KMS-11 (cell line): ENCODE measurements at regions not wholly inside any gene's neighbourhood (a gene's known extent, or its start where the extent isn't known, plus 50 kb on each side); places are given as distances from the start of the nearest gene placed in this dataset.

Source experiments
- H2AFZ ChIP-seq: fragments of 200-600 bp; sonication (generic); 2 replicates; pipeline ENCODE4 v1.6.1; 2016; ENCODE audit warnings: antibody characterized with exemption, mixed run types, low read depth
- H3K27ac ChIP-seq: fragments of 200-600 bp; sonication (generic); 2 replicates; pipeline ENCODE4 v1.6.1; 2016; ENCODE audit warnings: mild to moderate bottlenecking, mixed run types
- H3K27me3 ChIP-seq: fragments of 200-600 bp; sonication (generic); 2 replicates; pipeline ENCODE4 v1.6.1; 2017; ENCODE audit warnings: mild to moderate bottlenecking, low read depth, mixed run types, moderate library complexity; ENCODE audit not compliant: insufficient read depth
- H3K36me3 ChIP-seq: fragments of 200-600 bp; sonication (generic); 2 replicates; pipeline ENCODE4 v1.6.1; 2017; ENCODE audit warnings: mild to moderate bottlenecking, mixed run types; ENCODE audit not compliant: insufficient read depth
- H3K4me1 ChIP-seq: fragments of 200-600 bp; sonication (generic); 2 replicates; pipeline ENCODE4 v1.6.1; 2016; ENCODE audit warnings: mild to moderate bottlenecking, low read depth, mixed run types; ENCODE audit not compliant: poor library complexity, severe bottlenecking
- H3K4me2 ChIP-seq: fragments of 200-600 bp; sonication (generic); 2 replicates; pipeline ENCODE4 v1.7.0; 2016; ENCODE audit warnings: mild to moderate bottlenecking, mixed run types
- H3K4me3 ChIP-seq: fragments of 200-600 bp; sonication (generic); IDR thresholded peaks from 2 replicates; pipeline ENCODE4 v1.6.1; 2017; ENCODE audit warnings: low read depth, low read length, mixed read lengths; ENCODE audit not compliant: insufficient read depth
- H3K79me2 ChIP-seq: fragments of 200-600 bp; sonication (generic); 2 replicates; pipeline ENCODE4 v1.6.1; 2016; ENCODE audit warnings: low read depth, mixed run types; ENCODE audit not compliant: insufficient read depth
- H3K9ac ChIP-seq: fragments of 200-600 bp; sonication (generic); 2 replicates; pipeline ENCODE4 v1.6.1; 2016; ENCODE audit warnings: mild to moderate bottlenecking, mixed run types
- H4K20me1 ChIP-seq: fragments of 200-600 bp; sonication (generic); 2 replicates; pipeline ENCODE4 v1.6.1; 2016; ENCODE audit warnings: mild to moderate bottlenecking, mixed run types; ENCODE audit not compliant: insufficient read depth
- TF ChIP-seq, protein P1 (sequence below): fragments of 200-600 bp; sonication (generic); conservative IDR thresholded peaks from 2 replicates; pipeline ENCODE4 v1.6.1; 2017; ENCODE audit warnings: low read depth, mild to moderate bottlenecking, antibody characterized with exemption, low read length, moderate library complexity, mixed read lengths

DNA sequence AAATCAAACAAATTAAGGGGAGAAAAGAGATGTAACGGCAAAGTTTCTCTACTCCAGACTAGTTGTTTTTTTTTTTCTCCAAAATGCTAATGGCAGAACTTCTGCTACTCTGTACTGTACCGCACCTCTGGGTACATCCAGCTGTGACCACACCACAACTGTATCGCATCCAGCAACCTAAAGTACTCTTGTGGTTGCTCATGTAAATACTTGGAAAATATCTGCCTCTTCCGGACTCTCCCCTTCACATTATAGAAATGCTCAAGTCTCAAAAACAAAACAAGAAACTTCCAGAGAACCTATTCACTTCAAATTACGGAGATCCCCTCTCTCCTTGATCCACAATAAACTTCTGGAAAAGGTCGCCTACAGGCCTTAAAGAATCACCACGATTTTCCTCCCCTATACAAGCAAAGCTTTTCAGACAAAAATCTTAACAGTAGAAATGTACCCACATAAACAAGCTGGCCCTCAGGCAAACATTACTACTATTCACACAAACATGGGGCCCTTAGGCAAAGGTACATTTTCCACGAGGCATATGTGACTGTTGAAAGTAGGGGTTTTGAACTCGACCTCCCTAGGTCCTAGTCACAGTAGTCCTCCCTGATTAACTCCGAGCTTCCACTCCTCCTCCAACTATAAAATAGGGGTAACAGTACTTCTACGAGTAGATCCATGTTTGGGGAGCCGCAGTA, 222.9 kb upstream of the MKLN1 start:
- TF ChIP-seq, protein P1, sequence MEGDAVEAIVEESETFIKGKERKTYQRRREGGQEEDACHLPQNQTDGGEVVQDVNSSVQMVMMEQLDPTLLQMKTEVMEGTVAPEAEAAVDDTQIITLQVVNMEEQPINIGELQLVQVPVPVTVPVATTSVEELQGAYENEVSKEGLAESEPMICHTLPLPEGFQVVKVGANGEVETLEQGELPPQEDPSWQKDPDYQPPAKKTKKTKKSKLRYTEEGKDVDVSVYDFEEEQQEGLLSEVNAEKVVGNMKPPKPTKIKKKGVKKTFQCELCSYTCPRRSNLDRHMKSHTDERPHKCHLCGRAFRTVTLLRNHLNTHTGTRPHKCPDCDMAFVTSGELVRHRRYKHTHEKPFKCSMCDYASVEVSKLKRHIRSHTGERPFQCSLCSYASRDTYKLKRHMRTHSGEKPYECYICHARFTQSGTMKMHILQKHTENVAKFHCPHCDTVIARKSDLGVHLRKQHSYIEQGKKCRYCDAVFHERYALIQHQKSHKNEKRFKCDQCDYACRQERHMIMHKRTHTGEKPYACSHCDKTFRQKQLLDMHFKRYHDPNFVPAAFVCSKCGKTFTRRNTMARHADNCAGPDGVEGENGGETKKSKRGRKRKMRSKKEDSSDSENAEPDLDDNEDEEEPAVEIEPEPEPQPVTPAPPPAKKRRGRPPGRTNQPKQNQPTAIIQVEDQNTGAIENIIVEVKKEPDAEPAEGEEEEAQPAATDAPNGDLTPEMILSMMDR: no peak
- Histone ChIP-seq H3K4me2 (peak overlapping the region; percentile 61), H3K4me3 (no peak overlapping the region), H3K27ac (no peak overlapping the region), H3K79me2 (peaks cover 73% of the 10 kb centered on the region), H3K27me3 (no peaks in the 10 kb centered on the region), H3K9ac (no peak overlapping the region; the same call in 1 of the 2 replicates), H2AFZ (no peak overlapping the region), H3K36me3 (no peaks in the 10 kb centered on the region), H3K4me1 (peaks cover 28% of the 10 kb centered on the region), H4K20me1 (peaks cover 19% of the 10 kb centered on the region; the same call in 1 of the 2 replicates)

DNA sequence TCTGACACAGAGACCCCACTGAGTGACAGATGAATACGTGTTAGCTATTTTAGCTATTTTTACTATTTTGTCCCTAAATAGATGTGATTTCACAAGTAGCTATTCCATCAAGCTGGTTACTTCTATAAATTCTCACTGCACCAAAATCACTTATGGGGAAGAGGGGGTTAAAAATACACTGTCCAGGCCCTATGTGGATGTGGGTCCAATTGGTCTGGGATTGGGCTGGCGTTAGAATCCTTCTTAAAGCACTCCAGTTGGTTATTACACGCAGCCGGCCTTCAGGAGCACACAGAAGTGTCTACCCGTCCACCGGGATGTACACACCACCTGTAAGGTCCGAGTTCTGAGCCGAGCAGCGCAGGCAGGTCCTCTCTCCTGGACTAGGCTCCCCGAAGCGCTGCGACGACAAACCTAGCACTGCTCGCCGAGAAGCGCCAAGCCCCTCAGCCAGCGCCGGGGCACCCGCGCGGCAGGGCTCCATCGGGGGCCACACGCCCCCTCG, 222.3 kb upstream of the MKLN1 start:
- Histone ChIP-seq H3K4me1 (peaks cover 29% of the 10 kb centered on the region), H3K27me3 (no peaks in the 10 kb centered on the region), H2AFZ (no peak overlapping the region), H3K27ac (no peak overlapping the region; the same call in 1 of the 2 replicates), H3K36me3 (no peaks in the 10 kb centered on the region), H3K79me2 (peaks cover 67% of the 10 kb centered on the region), H4K20me1 (peaks cover 17% of the 10 kb centered on the region; the same call in 1 of the 2 replicates), H3K4me2 (peak overlapping the region; percentile 61), H3K9ac (peak overlapping the region; percentile 10; the same call in 1 of the 2 replicates), H3K4me3 (no peak overlapping the region)
- TF ChIP-seq, protein P1: no peak

DNA sequence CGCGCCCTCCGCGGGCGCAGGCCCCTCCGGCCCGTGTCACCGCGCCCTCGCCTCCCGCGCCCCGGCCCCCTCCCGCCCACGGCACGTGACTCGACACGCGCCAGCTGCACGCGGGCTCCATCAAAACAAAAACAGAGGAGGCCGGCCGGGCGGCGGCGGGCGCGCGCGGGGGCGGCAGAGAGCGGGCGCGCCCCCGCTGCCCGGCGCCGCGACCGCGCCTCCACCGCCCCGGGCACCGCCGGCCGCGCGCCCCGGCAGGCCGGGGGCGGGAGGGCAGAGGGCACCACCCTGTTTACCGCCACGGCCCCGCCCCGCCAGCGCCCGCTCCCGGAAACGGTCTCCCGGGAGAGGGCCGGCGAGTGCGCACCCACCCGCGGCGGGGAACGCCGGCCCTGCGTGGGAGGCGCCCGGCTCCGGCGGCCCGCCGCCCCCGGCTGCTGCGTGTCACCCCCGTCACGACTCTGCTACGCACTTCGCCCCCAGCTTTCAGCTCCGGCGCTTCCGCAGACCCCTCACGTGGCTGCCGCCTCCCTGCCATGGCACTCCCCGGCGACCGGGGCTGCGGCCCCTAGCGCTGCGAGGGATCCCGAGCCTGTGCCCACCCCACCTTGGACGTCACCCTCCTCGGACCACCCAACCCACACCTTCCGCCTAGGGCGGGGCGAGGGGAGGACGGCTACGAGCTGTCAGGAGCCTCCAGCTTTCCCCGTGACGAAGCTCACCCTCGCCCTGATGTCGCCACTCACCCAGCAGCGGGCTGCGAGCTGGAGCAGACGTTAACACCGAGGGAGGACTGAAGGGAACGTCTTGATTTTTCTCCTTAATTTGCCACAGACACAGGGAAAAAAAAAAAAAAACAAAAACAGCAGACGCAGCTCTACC, 221.6 kb upstream of the MKLN1 start:
- H3K4me2 ChIP-seq: peak overlapping the region; percentile 90
- H3K27me3 ChIP-seq: no peaks in the 10 kb centered on the region
- H3K9ac ChIP-seq: peak overlapping the region; percentile 97
- TF ChIP-seq, protein P1: no peak
- peaks cover 60% of the 10 kb centered on the region for H3K79me2 ChIP-seq
- H2AFZ ChIP-seq: peak overlapping the region; percentile 15; the same call in 1 of the 2 replicates
- H3K4me1 ChIP-seq: peaks cover 36% of the 10 kb centered on the region
- H3K36me3 ChIP-seq: no peaks in the 10 kb centered on the region
- H3K27ac ChIP-seq: peak overlapping the region; percentile 47
- H3K4me3 ChIP-seq: peak overlapping the region; percentile 46
- H4K20me1 ChIP-seq: peaks cover 12% of the 10 kb centered on the region; the same call in 1 of the 2 replicates

DNA sequence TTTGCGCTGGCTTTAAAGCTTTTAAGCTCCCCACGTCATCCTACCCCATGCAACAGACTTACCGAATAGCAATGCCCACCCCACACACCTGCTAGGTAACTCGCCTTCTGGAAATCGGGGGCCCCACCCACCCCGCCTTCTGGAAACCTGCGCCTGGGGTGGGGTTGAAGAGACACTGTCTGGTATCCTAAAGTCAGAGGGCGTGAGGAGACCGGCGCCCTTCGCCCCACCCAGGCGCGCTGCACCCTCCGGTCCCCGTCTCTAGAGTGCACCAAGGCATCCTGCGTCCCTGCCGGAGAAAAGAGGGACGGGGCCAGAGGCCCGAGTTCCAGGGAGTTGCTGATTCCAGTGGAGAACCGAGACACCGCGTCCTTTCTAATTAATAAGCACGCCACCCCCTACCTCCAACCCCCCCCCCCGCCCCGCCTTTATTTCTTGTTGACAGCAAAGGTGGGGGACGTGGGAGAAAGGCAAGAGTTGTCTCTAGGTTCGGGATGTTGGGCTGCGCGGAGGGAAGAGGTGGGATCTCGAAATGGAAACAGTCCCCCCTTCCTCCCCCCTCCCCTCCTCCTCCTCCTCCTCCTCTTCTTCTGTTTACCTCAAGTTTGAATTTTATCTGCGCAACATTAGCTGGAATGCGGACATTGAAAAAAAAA, 220.9 kb upstream of the MKLN1 start:
- no peaks in the 10 kb centered on the region for H3K36me3 ChIP-seq
- peak overlapping the region; percentile 97 for H3K9ac ChIP-seq
- peaks cover 53% of the 10 kb centered on the region for H3K79me2 ChIP-seq
- H3K4me2 ChIP-seq: peak overlapping the region; percentile 96
- peaks cover 44% of the 10 kb centered on the region for H3K4me1 ChIP-seq
- H4K20me1 ChIP-seq: peaks cover 12% of the 10 kb centered on the region; the same call in 1 of the 2 replicates
- H3K4me3 ChIP-seq: peak overlapping the region; percentile 46
- TF ChIP-seq, protein P1: no peak
- H3K27me3 ChIP-seq: no peaks in the 10 kb centered on the region
- peak overlapping the region; percentile 94 for H3K27ac ChIP-seq
- H2AFZ ChIP-seq: peak overlapping the region; percentile 15; the same call in 1 of the 2 replicates
